K562 (cell line): ENCODE measurements at regions not wholly inside any gene's neighbourhood (a gene's known extent, or its start where the extent isn't known, plus 50 kb on each side); places are given as distances from the start of the nearest gene placed in this dataset.

Experiments
- CBFB ChIP-seq: sonication (generic); formaldehyde crosslinking; IDR thresholded peaks from 2 replicates; pipeline ENCODE4 v1.4.0; 2020; ENCODE audit warnings: mild to moderate bottlenecking, missing genetic modification reagents
- HDAC2 ChIP-seq: fragments of 450-650 bp; IDR thresholded peaks from 2 replicates; pipeline ENCODE4 v1.6.1; 2016; ENCODE audit warnings: mild to moderate bottlenecking
- L3MBTL2 ChIP-seq: fragments of 450-650 bp; IDR thresholded peaks from 2 replicates; pipeline ENCODE4 v1.6.1; 2016; ENCODE audit warnings: mild to moderate bottlenecking, moderate library complexity
- PHF8 ChIP-seq: fragments of 200-600 bp; sonication (generic); IDR thresholded peaks from 2 replicates; pipeline ENCODE4 v1.6.1; 2012; ENCODE audit warnings: mixed run types, mild to moderate bottlenecking, inconsistent platforms, low read length, moderate library complexity, borderline replicate concordance
- POLR2A ChIP-seq: fragments of 450-650 bp; conservative IDR thresholded peaks from 2 replicates; pipeline ENCODE4 v1.6.1; 2016
- SAP30 ChIP-seq: fragments of 200-600 bp; sonication (generic); IDR thresholded peaks from 2 replicates; pipeline ENCODE4 v1.6.1; 2012; ENCODE audit warnings: borderline replicate concordance, low read depth, mild to moderate bottlenecking, moderate library complexity, low read length, control low read depth, inconsistent platforms; ENCODE audit not compliant: insufficient read depth, poor library complexity, severe bottlenecking
- SMAD1 ChIP-seq: fragments of 150-350 bp; IDR thresholded peaks from 2 replicates; pipeline ENCODE4 v1.6.1; 2014; ENCODE audit warnings: low read length, low read depth; ENCODE audit not compliant: partially characterized antibody
- SP1 ChIP-seq: sonication (generic); formaldehyde crosslinking; IDR thresholded peaks from 2 replicates; pipeline ENCODE4 v1.8.1; 2022; ENCODE audit warnings: mild to moderate bottlenecking, missing genetic modification reagents
- ZNF589 ChIP-seq: fragments of 200-800 bp; sonication (Bioruptor generic); IDR thresholded peaks from 2 replicates; pipeline ENCODE4 v1.6.1; 2016; ENCODE audit warnings: low read depth, missing genetic modification characterization, missing compliant biosample characterization
- TF ChIP-seq, protein P1 (sequence below): sonication (generic); formaldehyde crosslinking; IDR thresholded peaks from 2 replicates; pipeline ENCODE4 v1.8.1; 2023; ENCODE audit warnings: mild to moderate bottlenecking, missing genetic modification reagents
- TF ChIP-seq, protein P2 (sequence below): fragments of 450-650 bp; IDR thresholded peaks from 2 replicates; pipeline ENCODE4 v1.6.1; 2016
- TF ChIP-seq, protein P3 (sequence below), 3 experiments: IDR thresholded peaks in 2 of 3; conservative IDR thresholded peaks in 1 of 3; 2 replicates each; pipeline ENCODE4 v1.5.1; 2011 to 2012; ENCODE audit warnings: low read length in 3 of 3, mild to moderate bottlenecking in 3 of 3, control low read depth in 2 of 3, improper control_type of control experiment in 1 of 3, inconsistent platforms in 1 of 3, low read depth in 1 of 3, mixed read lengths in 1 of 3, moderate library complexity in 1 of 3; ENCODE audit not compliant: insufficient read depth in 2 of 3
- TF ChIP-seq, protein P4 (sequence below): sonication (generic); formaldehyde crosslinking; IDR thresholded peaks from 2 replicates; pipeline ENCODE4 v1.8.0; 2022; ENCODE audit warnings: mild to moderate bottlenecking, missing genetic modification reagents

DNA sequence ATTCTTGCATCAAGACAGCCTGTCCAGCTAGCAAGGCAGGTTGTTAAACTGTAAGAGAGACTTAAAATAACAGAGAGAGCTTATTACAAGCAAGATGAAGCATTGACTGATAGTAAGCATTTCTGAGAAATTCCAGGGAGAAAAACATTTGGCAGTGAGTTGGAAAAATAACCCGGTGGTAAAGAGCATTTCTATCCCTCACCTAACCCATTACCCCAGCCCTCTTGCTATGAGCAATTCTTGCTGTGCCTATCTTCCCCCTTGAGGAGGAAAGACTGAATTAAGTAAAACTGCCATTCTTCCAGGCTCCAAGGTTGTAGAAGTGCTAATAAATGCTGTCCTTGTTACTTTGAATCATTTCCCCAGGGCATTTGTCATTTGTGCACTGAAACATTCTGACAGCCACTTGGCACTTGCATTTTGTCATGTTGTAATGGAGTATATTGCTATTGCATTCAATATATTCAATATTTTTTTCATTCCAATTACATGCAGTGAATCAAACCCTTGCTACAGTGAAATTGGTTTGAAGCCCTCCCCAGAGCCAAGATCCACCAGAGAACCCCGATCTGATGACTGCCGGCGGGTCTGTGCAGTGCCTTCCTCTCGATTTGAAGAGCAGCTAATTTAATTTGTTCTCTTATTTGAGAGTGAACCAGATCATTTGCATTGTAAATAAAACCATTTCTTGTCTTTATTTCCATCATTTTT is 291.1 kb downstream of the HIVEP2 start:
- TF ChIP-seq, protein P1, sequence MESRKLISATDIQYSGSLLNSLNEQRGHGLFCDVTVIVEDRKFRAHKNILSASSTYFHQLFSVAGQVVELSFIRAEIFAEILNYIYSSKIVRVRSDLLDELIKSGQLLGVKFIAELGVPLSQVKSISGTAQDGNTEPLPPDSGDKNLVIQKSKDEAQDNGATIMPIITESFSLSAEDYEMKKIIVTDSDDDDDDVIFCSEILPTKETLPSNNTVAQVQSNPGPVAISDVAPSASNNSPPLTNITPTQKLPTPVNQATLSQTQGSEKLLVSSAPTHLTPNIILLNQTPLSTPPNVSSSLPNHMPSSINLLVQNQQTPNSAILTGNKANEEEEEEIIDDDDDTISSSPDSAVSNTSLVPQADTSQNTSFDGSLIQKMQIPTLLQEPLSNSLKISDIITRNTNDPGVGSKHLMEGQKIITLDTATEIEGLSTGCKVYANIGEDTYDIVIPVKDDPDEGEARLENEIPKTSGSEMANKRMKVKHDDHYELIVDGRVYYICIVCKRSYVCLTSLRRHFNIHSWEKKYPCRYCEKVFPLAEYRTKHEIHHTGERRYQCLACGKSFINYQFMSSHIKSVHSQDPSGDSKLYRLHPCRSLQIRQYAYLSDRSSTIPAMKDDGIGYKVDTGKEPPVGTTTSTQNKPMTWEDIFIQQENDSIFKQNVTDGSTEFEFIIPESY (CRISPR knock-in tag): no peak
- TF ChIP-seq ZNF589 (no peak), SMAD1 (no peak), HDAC2 (no peak), POLR2A (no peak), CBFB (no peak), L3MBTL2 (no peak), SAP30 (no peak), PHF8 (no peak), SP1 (no peak)
- TF ChIP-seq, protein P2, sequence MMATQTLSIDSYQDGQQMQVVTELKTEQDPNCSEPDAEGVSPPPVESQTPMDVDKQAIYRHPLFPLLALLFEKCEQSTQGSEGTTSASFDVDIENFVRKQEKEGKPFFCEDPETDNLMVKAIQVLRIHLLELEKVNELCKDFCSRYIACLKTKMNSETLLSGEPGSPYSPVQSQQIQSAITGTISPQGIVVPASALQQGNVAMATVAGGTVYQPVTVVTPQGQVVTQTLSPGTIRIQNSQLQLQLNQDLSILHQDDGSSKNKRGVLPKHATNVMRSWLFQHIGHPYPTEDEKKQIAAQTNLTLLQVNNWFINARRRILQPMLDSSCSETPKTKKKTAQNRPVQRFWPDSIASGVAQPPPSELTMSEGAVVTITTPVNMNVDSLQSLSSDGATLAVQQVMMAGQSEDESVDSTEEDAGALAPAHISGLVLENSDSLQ: no peak
- TF ChIP-seq, protein P3, sequence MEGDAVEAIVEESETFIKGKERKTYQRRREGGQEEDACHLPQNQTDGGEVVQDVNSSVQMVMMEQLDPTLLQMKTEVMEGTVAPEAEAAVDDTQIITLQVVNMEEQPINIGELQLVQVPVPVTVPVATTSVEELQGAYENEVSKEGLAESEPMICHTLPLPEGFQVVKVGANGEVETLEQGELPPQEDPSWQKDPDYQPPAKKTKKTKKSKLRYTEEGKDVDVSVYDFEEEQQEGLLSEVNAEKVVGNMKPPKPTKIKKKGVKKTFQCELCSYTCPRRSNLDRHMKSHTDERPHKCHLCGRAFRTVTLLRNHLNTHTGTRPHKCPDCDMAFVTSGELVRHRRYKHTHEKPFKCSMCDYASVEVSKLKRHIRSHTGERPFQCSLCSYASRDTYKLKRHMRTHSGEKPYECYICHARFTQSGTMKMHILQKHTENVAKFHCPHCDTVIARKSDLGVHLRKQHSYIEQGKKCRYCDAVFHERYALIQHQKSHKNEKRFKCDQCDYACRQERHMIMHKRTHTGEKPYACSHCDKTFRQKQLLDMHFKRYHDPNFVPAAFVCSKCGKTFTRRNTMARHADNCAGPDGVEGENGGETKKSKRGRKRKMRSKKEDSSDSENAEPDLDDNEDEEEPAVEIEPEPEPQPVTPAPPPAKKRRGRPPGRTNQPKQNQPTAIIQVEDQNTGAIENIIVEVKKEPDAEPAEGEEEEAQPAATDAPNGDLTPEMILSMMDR (IDR thresholded peaks at IDR 0.05 in 2 of 3, conservative IDR thresholded peaks at IDR 0.05 in 1 of 3; ENCODE audit: insufficient read depth in 2 of 3, low read depth in 1 of 3, low read length in 3 of 3): no peak
- TF ChIP-seq, protein P4, sequence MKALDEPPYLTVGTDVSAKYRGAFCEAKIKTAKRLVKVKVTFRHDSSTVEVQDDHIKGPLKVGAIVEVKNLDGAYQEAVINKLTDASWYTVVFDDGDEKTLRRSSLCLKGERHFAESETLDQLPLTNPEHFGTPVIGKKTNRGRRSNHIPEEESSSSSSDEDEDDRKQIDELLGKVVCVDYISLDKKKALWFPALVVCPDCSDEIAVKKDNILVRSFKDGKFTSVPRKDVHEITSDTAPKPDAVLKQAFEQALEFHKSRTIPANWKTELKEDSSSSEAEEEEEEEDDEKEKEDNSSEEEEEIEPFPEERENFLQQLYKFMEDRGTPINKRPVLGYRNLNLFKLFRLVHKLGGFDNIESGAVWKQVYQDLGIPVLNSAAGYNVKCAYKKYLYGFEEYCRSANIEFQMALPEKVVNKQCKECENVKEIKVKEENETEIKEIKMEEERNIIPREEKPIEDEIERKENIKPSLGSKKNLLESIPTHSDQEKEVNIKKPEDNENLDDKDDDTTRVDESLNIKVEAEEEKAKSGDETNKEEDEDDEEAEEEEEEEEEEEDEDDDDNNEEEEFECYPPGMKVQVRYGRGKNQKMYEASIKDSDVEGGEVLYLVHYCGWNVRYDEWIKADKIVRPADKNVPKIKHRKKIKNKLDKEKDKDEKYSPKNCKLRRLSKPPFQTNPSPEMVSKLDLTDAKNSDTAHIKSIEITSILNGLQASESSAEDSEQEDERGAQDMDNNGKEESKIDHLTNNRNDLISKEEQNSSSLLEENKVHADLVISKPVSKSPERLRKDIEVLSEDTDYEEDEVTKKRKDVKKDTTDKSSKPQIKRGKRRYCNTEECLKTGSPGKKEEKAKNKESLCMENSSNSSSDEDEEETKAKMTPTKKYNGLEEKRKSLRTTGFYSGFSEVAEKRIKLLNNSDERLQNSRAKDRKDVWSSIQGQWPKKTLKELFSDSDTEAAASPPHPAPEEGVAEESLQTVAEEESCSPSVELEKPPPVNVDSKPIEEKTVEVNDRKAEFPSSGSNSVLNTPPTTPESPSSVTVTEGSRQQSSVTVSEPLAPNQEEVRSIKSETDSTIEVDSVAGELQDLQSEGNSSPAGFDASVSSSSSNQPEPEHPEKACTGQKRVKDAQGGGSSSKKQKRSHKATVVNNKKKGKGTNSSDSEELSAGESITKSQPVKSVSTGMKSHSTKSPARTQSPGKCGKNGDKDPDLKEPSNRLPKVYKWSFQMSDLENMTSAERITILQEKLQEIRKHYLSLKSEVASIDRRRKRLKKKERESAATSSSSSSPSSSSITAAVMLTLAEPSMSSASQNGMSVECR (CRISPR knock-in tag): no peak
